ENCODE measurements at regions not wholly inside any gene's neighbourhood (a gene's known extent, or its start where the extent isn't known, plus 50 kb on each side); places are given as distances from the start of the nearest gene placed in this dataset.
A peak's percentile ranks its signal among the peaks of the same experiment; 100 is the strongest.

- Histone ChIP-seq H3K27ac (peak overlapping the region; percentile 78), H3K27me3 (no peaks in the 10 kb centered on the region), H3K4me1 (peaks cover 48% of the 10 kb centered on the region), H3K9me3 (no peaks in the 10 kb centered on the region), H3K36me3 (no peaks in the 10 kb centered on the region), H3K4me3 (no peak overlapping the region)
- no peak for TF ChIP-seq POLR2A (IDR thresholded peaks at IDR 0.05)
- TF ChIP-seq, protein P1, sequence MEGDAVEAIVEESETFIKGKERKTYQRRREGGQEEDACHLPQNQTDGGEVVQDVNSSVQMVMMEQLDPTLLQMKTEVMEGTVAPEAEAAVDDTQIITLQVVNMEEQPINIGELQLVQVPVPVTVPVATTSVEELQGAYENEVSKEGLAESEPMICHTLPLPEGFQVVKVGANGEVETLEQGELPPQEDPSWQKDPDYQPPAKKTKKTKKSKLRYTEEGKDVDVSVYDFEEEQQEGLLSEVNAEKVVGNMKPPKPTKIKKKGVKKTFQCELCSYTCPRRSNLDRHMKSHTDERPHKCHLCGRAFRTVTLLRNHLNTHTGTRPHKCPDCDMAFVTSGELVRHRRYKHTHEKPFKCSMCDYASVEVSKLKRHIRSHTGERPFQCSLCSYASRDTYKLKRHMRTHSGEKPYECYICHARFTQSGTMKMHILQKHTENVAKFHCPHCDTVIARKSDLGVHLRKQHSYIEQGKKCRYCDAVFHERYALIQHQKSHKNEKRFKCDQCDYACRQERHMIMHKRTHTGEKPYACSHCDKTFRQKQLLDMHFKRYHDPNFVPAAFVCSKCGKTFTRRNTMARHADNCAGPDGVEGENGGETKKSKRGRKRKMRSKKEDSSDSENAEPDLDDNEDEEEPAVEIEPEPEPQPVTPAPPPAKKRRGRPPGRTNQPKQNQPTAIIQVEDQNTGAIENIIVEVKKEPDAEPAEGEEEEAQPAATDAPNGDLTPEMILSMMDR (IDR thresholded peaks at IDR 0.05) = no peak
- TF ChIP-seq EP300 (IDR thresholded peaks at IDR 0.05) = no peak
- TF ChIP-seq POLR2AphosphoS5 (IDR thresholded peaks at IDR 0.05) = no peak
- peak; percentile 74 to 79 for DNase-seq (ENCODE audit: low spot score in 2 of 2)
- 21% methylated on average over 6 of the region's 6 CpGs for WGBS
Observed at GRCh38 chr5:158485604-158486081, 614.1 kb downstream of the EBF1 start.

GRCh38 chr5:158485047-158485446 lies 614.7 kb downstream of the EBF1 start:
- DNase-seq (ENCODE audit: low spot score in 2 of 2) = no peak
- WGBS = 46% methylated on average over 10 of the region's 10 CpGs
- no peak for TF ChIP-seq POLR2A (IDR thresholded peaks at IDR 0.05)
- TF ChIP-seq EP300 (IDR thresholded peaks at IDR 0.05) = no peak
- no peak for TF ChIP-seq POLR2AphosphoS5 (IDR thresholded peaks at IDR 0.05)
- TF ChIP-seq, protein P1 (IDR thresholded peaks at IDR 0.05) = no peak
- Histone ChIP-seq H3K4me1 (peaks cover 48% of the 10 kb centered on the region), H3K9me3 (no peaks in the 10 kb centered on the region), H3K4me3 (no peak overlapping the region), H3K27ac (peak overlapping the region; percentile 78), H3K27me3 (no peaks in the 10 kb centered on the region), H3K36me3 (no peaks in the 10 kb centered on the region)

- H3K4me3 ChIP-seq = no peak overlapping the region
- H3K27me3 ChIP-seq = no peaks in the 10 kb centered on the region
- H3K4me1 ChIP-seq = peaks cover 48% of the 10 kb centered on the region
- no peak for TF ChIP-seq POLR2A (IDR thresholded peaks at IDR 0.05)
- TF ChIP-seq, protein P1 (IDR thresholded peaks at IDR 0.05) = no peak
- TF ChIP-seq EP300 (IDR thresholded peaks at IDR 0.05) = no peak
- no peak for TF ChIP-seq POLR2AphosphoS5 (IDR thresholded peaks at IDR 0.05)
- no peaks in the 10 kb centered on the region for H3K9me3 ChIP-seq
- peak overlapping the region; percentile 78 for H3K27ac ChIP-seq
- 30% methylated on average over 1 of the region's 1 CpG for WGBS
- H3K36me3 ChIP-seq = no peaks in the 10 kb centered on the region
- DNase-seq (ENCODE audit: low spot score in 2 of 2) = no peak
Observed at GRCh38 chr5:158484150-158484549, 615.6 kb downstream of the EBF1 start.

DNA sequence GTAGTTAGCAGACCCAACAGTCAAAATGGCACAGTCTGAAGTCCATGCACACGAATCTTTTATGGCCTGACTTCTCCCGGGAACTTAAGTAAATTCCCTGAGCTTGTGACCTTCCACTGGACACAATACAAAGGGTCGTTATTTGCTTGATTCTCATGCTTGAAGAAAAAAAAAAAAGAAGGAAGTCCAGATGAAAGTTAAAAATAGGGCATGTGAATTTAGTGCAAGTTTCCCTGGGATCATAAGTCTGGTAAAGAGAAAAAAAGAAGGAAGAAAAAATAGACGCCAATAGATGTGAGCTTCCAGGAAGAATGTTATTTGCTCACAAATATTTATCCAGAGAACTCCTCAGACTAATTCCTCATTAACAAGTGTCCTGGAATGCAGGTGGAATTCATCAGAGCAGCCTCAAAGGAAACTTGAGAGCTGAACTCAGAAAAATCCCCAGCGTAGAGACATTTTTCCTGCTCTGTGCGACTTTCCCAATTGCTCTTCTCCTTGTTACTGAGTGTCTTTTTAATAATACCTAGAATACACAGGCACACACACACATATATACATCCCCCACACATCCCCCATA lies 616.3 kb downstream of the EBF1 start:
- H3K27me3 ChIP-seq = no peaks in the 10 kb centered on the region
- peak overlapping the region; percentile 78 for H3K27ac ChIP-seq
- TF ChIP-seq EP300 (IDR thresholded peaks at IDR 0.05) (no peak), POLR2A (IDR thresholded peaks at IDR 0.05) (no peak), POLR2AphosphoS5 (IDR thresholded peaks at IDR 0.05) (no peak)
- TF ChIP-seq, protein P1 (IDR thresholded peaks at IDR 0.05) = no peak
- H3K4me3 ChIP-seq = no peak overlapping the region
- no peak for DNase-seq (ENCODE audit: low spot score in 2 of 2)
- WGBS = 44% methylated on average over 6 of the region's 6 CpGs
- H3K4me1 ChIP-seq = peaks cover 48% of the 10 kb centered on the region
- no peaks in the 10 kb centered on the region for H3K9me3 ChIP-seq
- no peaks in the 10 kb centered on the region for H3K36me3 ChIP-seq

DNA sequence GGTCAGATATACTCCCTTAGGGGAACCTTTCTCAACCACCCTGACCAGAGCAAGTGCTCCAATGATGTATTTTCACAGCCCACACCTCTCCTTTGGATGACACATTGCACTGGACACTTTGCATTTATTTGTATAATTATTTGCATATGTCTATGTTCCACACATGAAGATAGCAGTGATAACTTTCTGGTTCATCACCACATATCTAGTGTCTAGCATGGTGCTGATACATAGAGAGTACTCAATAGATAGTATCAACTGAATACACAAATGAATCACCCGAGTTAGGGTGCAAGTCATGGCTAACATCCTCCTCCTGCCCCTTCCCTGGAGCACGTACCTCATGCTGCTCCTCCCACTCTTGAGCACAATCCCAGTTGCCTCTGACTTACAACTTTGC lies 617.6 kb downstream of the EBF1 start:
- Histone ChIP-seq H3K9me3 (no peaks in the 10 kb centered on the region), H3K27me3 (peaks cover 3% of the 10 kb centered on the region), H3K4me3 (no peak overlapping the region), H3K36me3 (no peaks in the 10 kb centered on the region), H3K27ac (no peak overlapping the region), H3K4me1 (peaks cover 40% of the 10 kb centered on the region)
- WGBS = 65% methylated on average over 2 of the region's 2 CpGs
- TF ChIP-seq POLR2AphosphoS5 (IDR thresholded peaks at IDR 0.05) (no peak), POLR2A (IDR thresholded peaks at IDR 0.05) (no peak), EP300 (IDR thresholded peaks at IDR 0.05) (no peak)
- TF ChIP-seq, protein P1 (IDR thresholded peaks at IDR 0.05) = no peak
- no peak for DNase-seq (ENCODE audit: low spot score in 2 of 2)
